ENCODE measurements at regions not wholly inside any gene's neighbourhood (a gene's known extent, or its start where the extent isn't known, plus 50 kb on each side); places are given as distances from the start of the nearest gene placed in this dataset.

GRCh38 chr16:66154801-66155200, 211.7 kb upstream of the CDH5 start:
- TF ChIP-seq RELA (CRISPR knock-in tag; IDR thresholded peaks at IDR 0.05; ENCODE audit: borderline replicate concordance) (no peak), ATF6 (CRISPR knock-in tag; IDR thresholded peaks at IDR 0.05) (no peak), CTCF (IDR thresholded peaks at IDR 0.05) (no peak), ZNF138 (CRISPR knock-in tag; conservative IDR thresholded peaks at IDR 0.05) (no peak), JAZF1 (CRISPR knock-in tag; IDR thresholded peaks at IDR 0.05) (no peak), MAX (CRISPR knock-in tag; IDR thresholded peaks at IDR 0.05) (no peak), JUN (CRISPR knock-in tag; IDR thresholded peaks at IDR 0.05) (no peak), NR1H2 (CRISPR knock-in tag; IDR thresholded peaks at IDR 0.05) (no peak), NFE2L1 (CRISPR knock-in tag; IDR thresholded peaks at IDR 0.05) (no peak), MLX (CRISPR knock-in tag; IDR thresholded peaks at IDR 0.05) (no peak), FOXJ3 (CRISPR knock-in tag; IDR thresholded peaks at IDR 0.05; ENCODE audit: borderline replicate concordance) (no peak), USF1 (CRISPR knock-in tag; IDR thresholded peaks at IDR 0.05) (no peak), KAT7 (CRISPR knock-in tag; IDR thresholded peaks at IDR 0.05; ENCODE audit: borderline replicate concordance) (no peak)

Measured in WTC11 (cell line).